Transverse colon (tissue), 4 donors: ENCODE measurements at regions not wholly inside any gene's neighbourhood (a gene's known extent, or its start where the extent isn't known, plus 50 kb on each side); places are given as distances from the start of the nearest gene placed in this dataset.

Source experiments
- DNase-seq: peaks from one replicate; pipeline ENCODE4 v3.0.0-alpha.2; 2019
- H3K27ac ChIP-seq, 4 donors: fragments of 200-600 bp; sonication (generic); 2 replicates each; pipeline ENCODE4 v1.5.1; 2016 to 2018; ENCODE audit warnings: inconsistent platforms in 4 of 4
- H3K27me3 ChIP-seq: fragments of 200-600 bp; sonication (generic); 2 replicates; pipeline ENCODE4 v1.5.1; 2017; ENCODE audit warnings: inconsistent platforms
- H3K36me3 ChIP-seq, 4 donors: fragments of 200-600 bp; sonication (generic); 2 replicates each; pipeline ENCODE4 v1.5.1; 2017 to 2019; ENCODE audit warnings: inconsistent platforms in 4 of 4
- H3K4me1 ChIP-seq, 4 donors: fragments of 200-600 bp; sonication (generic); 2 replicates each; pipeline ENCODE4 v1.5.1; 2017 to 2020; ENCODE audit warnings: inconsistent platforms in 4 of 4
- H3K4me3 ChIP-seq, 4 donors: fragments of 200-600 bp; sonication (generic); 1 replicate in 1 of 4; 2 replicates in 3 of 4; pipeline versions ENCODE4 v1.5.1 to v1.6.1; 2017 to 2019; ENCODE audit warnings: inconsistent platforms in 4 of 4
- H3K9me3 ChIP-seq, 2 donors: fragments of 200-600 bp; sonication (generic); 2 replicates each; pipeline ENCODE4 v1.5.1; 2017 to 2019; ENCODE audit warnings: inconsistent platforms in 2 of 2
- CTCF ChIP-seq, 5 experiments: fragments of 200-600 bp in 3 of 5; fragments of 450-650 bp in 2 of 5; sonication (generic) in 3 of 5; IDR thresholded peaks; 1 replicate in 2 of 5; 2 replicates in 3 of 5; pipeline ENCODE4 v1.5.1; 2016 to 2017; ENCODE audit warnings: antibody characterized with exemption in 5 of 5, inconsistent platforms in 3 of 5, mild to moderate bottlenecking in 2 of 5, moderate library complexity in 1 of 5
- EP300 ChIP-seq: sonication (generic); formaldehyde crosslinking; IDR thresholded peaks from one replicate; pipeline ENCODE4 v1.6.1; 2017; ENCODE audit warnings: antibody characterized with exemption, low read depth
- POLR2A ChIP-seq: fragments of 450-650 bp; IDR thresholded peaks from one replicate; pipeline ENCODE4 v1.6.1; 2016; ENCODE audit warnings: antibody characterized with exemption, mild to moderate bottlenecking, moderate library complexity
- POLR2AphosphoS5 ChIP-seq, 3 donors: sonication (generic); formaldehyde crosslinking; IDR thresholded peaks; one replicate each; pipeline ENCODE4 v1.6.1; 2016; ENCODE audit warnings: antibody characterized with exemption in 3 of 3
- WGBS, 2 donors: methylation state at CpG; one replicate each; pipeline ENCODE4 v1.1.5; 2018; ENCODE audit warnings: low coverage in 1 of 2; 5-methylcytosine and 5-hydroxymethylcytosine counted together
- in situ Hi-C, 4 donors: fragments of 200-750 bp; cut with MboI; loops; one replicate each; pipeline versions ENCODE4 v1.15.0 to v1.15.1; 2017; ENCODE audit warnings: low sequenced_read_pairs in 3 of 4, low pct_ligation_motif_present in 1 of 4, low pct_unique_long_range_greater_than_20kb in 1 of 4
- intact Hi-C: fragments of 100-400 bp; cut with DNase I; formaldehyde crosslinking; loops from one replicate; pipeline ENCODE4 v1.15.1; 2023; ENCODE audit warnings: low total_unique reads

- H3K4me3 ChIP-seq: no peak overlapping the region
- no peaks in the 10 kb centered on the region for H3K36me3 ChIP-seq
- no peak for DNase-seq
- H3K27ac ChIP-seq: no peak overlapping the region
- intact Hi-C loops: no loop called here
- H3K4me1 ChIP-seq: no peaks in the 10 kb centered on the region
- H3K27me3 ChIP-seq: peaks cover 40% of the 10 kb centered on the region
- TF ChIP-seq POLR2A (no peak), POLR2AphosphoS5 (IDR thresholded peaks at IDR 0.05) (no peak), EP300 (no peak), CTCF (IDR thresholded peaks at IDR 0.05) (no peak)
- H3K9me3 ChIP-seq: no peaks in the 10 kb centered on the region
- in situ Hi-C loops: no loop called here
- WGBS, 2 donors: 38 to 48% methylated on average over 7 of the region's 7 CpGs
Observed at GRCh38 chr17:36856222-36856621, 81.1 kb upstream of the LHX1 start.

- Histone ChIP-seq H3K9me3 (no peaks in the 10 kb centered on the region), H3K27me3 (peaks cover 40% of the 10 kb centered on the region), H3K27ac (no peak overlapping the region), H3K4me3 (no peak overlapping the region), H3K36me3 (no peaks in the 10 kb centered on the region), H3K4me1 (no peaks in the 10 kb centered on the region)
- intact Hi-C loops (no loop called here), in situ Hi-C loops (no loop called here)
- TF ChIP-seq CTCF (IDR thresholded peaks at IDR 0.05) (no peak), EP300 (no peak), POLR2A (no peak), POLR2AphosphoS5 (IDR thresholded peaks at IDR 0.05) (no peak)
- no peak for DNase-seq
- 17 to 46% methylated on average over 2 to 16 of the region's 16 CpGs for WGBS, 2 donors
Observed at GRCh38 chr17:36856903-36857381, 80.3 kb upstream of the LHX1 start.

- 58 to 76% methylated on average over 3 to 13 of the region's 13 CpGs for WGBS, 2 donors
- intact Hi-C loops (no loop called here), in situ Hi-C loops (no loop called here)
- DNase-seq: no peak
- no peak overlapping the region for H3K4me3 ChIP-seq
- H3K4me1 ChIP-seq: no peaks in the 10 kb centered on the region
- no peak overlapping the region for H3K27ac ChIP-seq
- H3K9me3 ChIP-seq: no peaks in the 10 kb centered on the region
- no peak for TF ChIP-seq POLR2AphosphoS5 (IDR thresholded peaks at IDR 0.05)
- no peak for TF ChIP-seq CTCF (IDR thresholded peaks at IDR 0.05)
- no peak for TF ChIP-seq POLR2A
- TF ChIP-seq EP300: no peak
- H3K27me3 ChIP-seq: peaks cover 40% of the 10 kb centered on the region
- no peaks in the 10 kb centered on the region for H3K36me3 ChIP-seq
Observed at GRCh38 chr17:36857698-36858097, 79.6 kb upstream of the LHX1 start.

GRCh38 chr17:36858119-36859002 is 78.9 kb upstream of the LHX1 start:
- intact Hi-C loops (no loop called here), in situ Hi-C loops (no loop called here)
- Histone ChIP-seq H3K36me3 (no peaks in the 10 kb centered on the region), H3K4me1 (no peaks in the 10 kb centered on the region), H3K27ac (no peak overlapping the region), H3K4me3 (no peak overlapping the region), H3K9me3 (no peaks in the 10 kb centered on the region), H3K27me3 (peaks cover 43% of the 10 kb centered on the region)
- no peak for TF ChIP-seq EP300
- TF ChIP-seq POLR2A: no peak
- no peak for TF ChIP-seq CTCF (IDR thresholded peaks at IDR 0.05)
- no peak for TF ChIP-seq POLR2AphosphoS5 (IDR thresholded peaks at IDR 0.05)
- no peak for DNase-seq
- 82% methylated on average over 18 of the region's 20 CpGs; no CpG with 5 or more reads in 1 of the 2 donors for WGBS, 2 donors
